Loucy (cell line): ENCODE measurements at regions not wholly inside any gene's neighbourhood (a gene's known extent, or its start where the extent isn't known, plus 50 kb on each side); places are given as distances from the start of the nearest gene placed in this dataset.
"Not testable (repeated sequence)": the region's sequence is repeated elsewhere in the genome, so short reads cannot be mapped to it uniquely, and the experiment has no call there.

Experiments
- H2AFZ ChIP-seq: fragments of 200-600 bp; sonication (generic); 2 replicates; pipeline ENCODE4 v1.6.0; 2016; ENCODE audit warnings: antibody characterized with exemption, mild to moderate bottlenecking, low read length, moderate library complexity
- H3F3A ChIP-seq: fragments of 200-600 bp; 2 replicates; pipeline ENCODE4 v1.6.0; 2016; ENCODE audit warnings: antibody characterized with exemption, low read depth, mild to moderate bottlenecking
- H3K27me3 ChIP-seq: fragments of 200-600 bp; sonication (generic); 2 replicates; pipeline ENCODE4 v1.6.1; 2014; ENCODE audit warnings: low read length, mild to moderate bottlenecking; ENCODE audit not compliant: insufficient read depth, poor library complexity, severe bottlenecking
- H3K36me3 ChIP-seq: fragments of 200-600 bp; sonication (generic); 2 replicates; pipeline ENCODE4 v1.6.1; 2016; ENCODE audit warnings: low read length; ENCODE audit not compliant: insufficient read depth
- H3K4me1 ChIP-seq: fragments of 200-600 bp; sonication (generic); 2 replicates; pipeline ENCODE4 v1.5.1; 2014; ENCODE audit warnings: low read length, mild to moderate bottlenecking; ENCODE audit not compliant: insufficient read depth, poor library complexity, severe bottlenecking
- H3K4me2 ChIP-seq: fragments of 200-600 bp; sonication (generic); 2 replicates; pipeline ENCODE4 v1.6.0; 2014; ENCODE audit warnings: antibody characterized with exemption, low read length, low read depth, mild to moderate bottlenecking; ENCODE audit not compliant: poor library complexity, severe bottlenecking
- H3K4me3 ChIP-seq: fragments of 200-600 bp; sonication (generic); 2 replicates; pipeline ENCODE4 v1.5.1; 2014; ENCODE audit warnings: low read length, mild to moderate bottlenecking, mixed read lengths; ENCODE audit not compliant: poor library complexity, severe bottlenecking
- H3K79me2 ChIP-seq: fragments of 200-600 bp; sonication (generic); 2 replicates; pipeline ENCODE4 v1.6.1; 2014; ENCODE audit warnings: low read length; ENCODE audit not compliant: insufficient read depth
- H3K9ac ChIP-seq: fragments of 200-600 bp; sonication (generic); 2 replicates; pipeline ENCODE4 v1.6.0; 2014; ENCODE audit warnings: mild to moderate bottlenecking, low read depth, low read length, moderate library complexity; ENCODE audit not compliant: poor library complexity, severe bottlenecking
- H3K9me2 ChIP-seq: fragments of 200-600 bp; sonication (generic); replicated peaks from 2 replicates; pipeline ENCODE4 v1.6.1; 2016; ENCODE audit warnings: low read depth, low read length, mixed read lengths
- H3K9me3 ChIP-seq: fragments of 200-600 bp; sonication (generic); 2 replicates; pipeline ENCODE4 v1.6.1; 2014; ENCODE audit warnings: mild to moderate bottlenecking, antibody characterized with exemption, low read length, low read depth; ENCODE audit not compliant: insufficient read depth
- H4K20me1 ChIP-seq: fragments of 200-600 bp; sonication (generic); 2 replicates; pipeline ENCODE4 v1.6.0; 2014; ENCODE audit warnings: antibody characterized with exemption, low read length, mild to moderate bottlenecking; ENCODE audit not compliant: insufficient read depth, poor library complexity, severe bottlenecking
- CTCF ChIP-seq: fragments of 200-600 bp; sonication (generic); conservative IDR thresholded peaks from 2 replicates; pipeline ENCODE4 v1.5.1; 2014; ENCODE audit warnings: mild to moderate bottlenecking, antibody characterized with exemption, low read length
- EZH2phosphoT487 ChIP-seq: fragments of 200-600 bp; IDR thresholded peaks from 2 replicates; pipeline ENCODE4 v1.6.1; 2018; ENCODE audit warnings: antibody characterized with exemption, mild to moderate bottlenecking, moderate library complexity, borderline replicate concordance

GRCh38 chr5:118070041-118070440 is 918.3 kb downstream of the DTWD2 start:
- Histone ChIP-seq H3K9me3 (no peaks in the 10 kb centered on the region), H3K4me1 (no peaks in the 10 kb centered on the region), H2AFZ (no peak overlapping the region), H3K4me3 (no peak overlapping the region), H3K9ac (no peak overlapping the region), H3K79me2 (no peaks in the 10 kb centered on the region), H3K4me2 (no peak overlapping the region), H3K9me2 (no peaks in the 10 kb centered on the region), H3F3A (no peaks in the 10 kb centered on the region), H4K20me1 (no peaks in the 10 kb centered on the region), H3K36me3 (no peaks in the 10 kb centered on the region), H3K27me3 (no peaks in the 10 kb centered on the region)
- TF ChIP-seq CTCF: no peak
- TF ChIP-seq EZH2phosphoT487: no peak

GRCh38 chr5:118069452-118069851 is 918.9 kb downstream of the DTWD2 start:
- Histone ChIP-seq H3F3A (no peaks in the 10 kb centered on the region), H3K9ac (no peak overlapping the region), H3K27me3 (no peaks in the 10 kb centered on the region), H3K4me3 (no peak overlapping the region), H3K9me2 (no peaks in the 10 kb centered on the region), H3K4me1 (no peaks in the 10 kb centered on the region), H4K20me1 (no peaks in the 10 kb centered on the region), H3K9me3 (no peaks in the 10 kb centered on the region), H3K4me2 (no peak overlapping the region), H2AFZ (no peak overlapping the region), H3K36me3 (no peaks in the 10 kb centered on the region), H3K79me2 (no peaks in the 10 kb centered on the region)
- TF ChIP-seq CTCF (no peak), EZH2phosphoT487 (no peak)

- H2AFZ ChIP-seq: no peak overlapping the region
- H3K27me3 ChIP-seq: no peaks in the 10 kb centered on the region
- no peak overlapping the region for H3K4me2 ChIP-seq
- no peaks in the 10 kb centered on the region for H3K9me2 ChIP-seq
- H3K9ac ChIP-seq: no peak overlapping the region
- no peak for TF ChIP-seq EZH2phosphoT487
- TF ChIP-seq CTCF: no peak
- H3K4me1 ChIP-seq: no peaks in the 10 kb centered on the region
- no peaks in the 10 kb centered on the region for H3K36me3 ChIP-seq
- H3K9me3 ChIP-seq: no peaks in the 10 kb centered on the region
- no peaks in the 10 kb centered on the region for H3K79me2 ChIP-seq
- no peaks in the 10 kb centered on the region for H4K20me1 ChIP-seq
- no peak overlapping the region for H3K4me3 ChIP-seq
- H3F3A ChIP-seq: no peaks in the 10 kb centered on the region
Observed at GRCh38 chr5:118068886-118069285, 919.5 kb downstream of the DTWD2 start.

GRCh38 chr5:118063836-118064235 is 924.5 kb downstream of the DTWD2 start:
- H3K9ac ChIP-seq, H3K4me1 ChIP-seq, H3K36me3 ChIP-seq, H3K4me3 ChIP-seq, H3K27me3 ChIP-seq, H3K9me2 ChIP-seq, H3K4me2 ChIP-seq, H2AFZ ChIP-seq, H3K9me3 ChIP-seq, H3K79me2 ChIP-seq, H4K20me1 ChIP-seq, H3F3A ChIP-seq: not testable (repeated sequence)
